WERI-Rb-1 (cell line): ENCODE measurements at regions not wholly inside any gene's neighbourhood (a gene's known extent, or its start where the extent isn't known, plus 50 kb on each side); places are given as distances from the start of the nearest gene placed in this dataset.

ENCODE experiments used
- DNase-seq: peaks from one replicate; pipeline ENCODE4 v3.0.0-alpha.2; 2020
- H3K27ac ChIP-seq: fragments of 250-450 bp; sonication (Bioruptor Pico); 2 replicates; pipeline ENCODE4 v1.5.1; 2020; ENCODE audit warnings: mild to moderate bottlenecking, moderate library complexity
- H3K27me3 ChIP-seq: fragments of 250-450 bp; sonication (Bioruptor Pico); 2 replicates; pipeline ENCODE4 v1.5.1; 2021; ENCODE audit warnings: mild to moderate bottlenecking, low read depth, moderate library complexity; ENCODE audit not compliant: insufficient read depth, severe bottlenecking
- H3K36me3 ChIP-seq: fragments of 250-450 bp; sonication (Bioruptor Pico); 2 replicates; pipeline ENCODE4 v1.5.1; 2020; ENCODE audit warnings: mild to moderate bottlenecking, moderate library complexity
- H3K4me3 ChIP-seq: 2 replicates; pipeline ENCODE4 v1.5.1; 2011; ENCODE audit warnings: low read depth, mild to moderate bottlenecking, control low read depth, low read length
- H3K9me3 ChIP-seq: fragments of 250-450 bp; sonication (Bioruptor Pico); 2 replicates; pipeline ENCODE4 v1.5.1; 2021; ENCODE audit warnings: mild to moderate bottlenecking, moderate library complexity; ENCODE audit not compliant: severe bottlenecking
- CTCF ChIP-seq: IDR thresholded peaks from 2 replicates; pipeline ENCODE4 v1.5.1; 2011; ENCODE audit warnings: low read depth, mild to moderate bottlenecking, control low read depth, inconsistent platforms, low read length

DNA sequence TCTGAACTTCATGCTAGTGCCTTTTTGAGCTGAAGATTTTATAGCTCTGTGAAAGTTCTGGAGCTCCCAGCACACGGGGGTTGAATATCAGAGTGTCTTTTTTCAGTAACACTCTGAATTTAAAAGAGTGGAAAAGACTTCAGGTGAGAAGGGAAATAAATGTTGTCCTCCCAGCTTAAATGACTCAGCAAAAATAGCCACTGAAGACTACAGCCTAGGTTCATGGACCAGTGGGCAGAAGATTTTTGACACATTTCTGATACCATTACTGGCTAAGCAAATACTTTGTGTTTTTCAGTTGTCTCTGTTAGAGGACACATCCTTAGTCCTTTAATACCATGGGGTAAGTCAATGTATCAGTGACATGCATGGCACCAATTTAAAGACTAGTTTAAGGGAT is 338.5 kb upstream of the SPTLC3 start:
- no peak overlapping the region for H3K4me3 ChIP-seq
- no peak for TF ChIP-seq CTCF
- peaks cover 3% of the 10 kb centered on the region for H3K9me3 ChIP-seq
- no peaks in the 10 kb centered on the region for H3K36me3 ChIP-seq
- no peaks in the 10 kb centered on the region for H3K27me3 ChIP-seq
- no peak for DNase-seq
- H3K27ac ChIP-seq, result no peak overlapping the region

GRCh38 chr20:12673352-12673751 is 335.4 kb upstream of the SPTLC3 start:
- Histone ChIP-seq H3K27ac (no peak overlapping the region), H3K9me3 (peaks cover 3% of the 10 kb centered on the region), H3K36me3 (no peaks in the 10 kb centered on the region), H3K27me3 (no peaks in the 10 kb centered on the region), H3K4me3 (no peak overlapping the region)
- DNase-seq, result no peak
- TF ChIP-seq CTCF, result no peak

DNA sequence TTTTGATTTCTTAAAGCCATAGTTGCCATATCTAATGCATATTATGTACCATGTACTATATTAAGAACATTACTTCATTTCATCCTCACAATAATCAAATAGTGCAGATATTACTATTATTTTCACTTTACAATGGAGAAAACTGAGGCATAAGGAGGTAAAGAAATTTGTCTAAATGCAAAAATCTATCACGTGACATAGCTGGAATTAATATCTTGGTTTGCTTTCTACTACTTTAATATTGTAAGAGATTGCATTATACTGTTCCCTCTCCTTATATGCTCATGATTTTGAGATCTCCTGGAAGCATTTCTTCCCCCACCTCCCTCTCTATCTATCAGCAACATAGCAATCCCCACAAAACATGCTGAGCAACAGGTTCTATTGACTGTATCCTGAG is 330.8 kb upstream of the SPTLC3 start:
- Histone ChIP-seq H3K27me3 (no peaks in the 10 kb centered on the region), H3K4me3 (no peak overlapping the region), H3K36me3 (no peaks in the 10 kb centered on the region), H3K9me3 (no peaks in the 10 kb centered on the region), H3K27ac (no peak overlapping the region)
- no peak for DNase-seq
- no peak for TF ChIP-seq CTCF

DNA sequence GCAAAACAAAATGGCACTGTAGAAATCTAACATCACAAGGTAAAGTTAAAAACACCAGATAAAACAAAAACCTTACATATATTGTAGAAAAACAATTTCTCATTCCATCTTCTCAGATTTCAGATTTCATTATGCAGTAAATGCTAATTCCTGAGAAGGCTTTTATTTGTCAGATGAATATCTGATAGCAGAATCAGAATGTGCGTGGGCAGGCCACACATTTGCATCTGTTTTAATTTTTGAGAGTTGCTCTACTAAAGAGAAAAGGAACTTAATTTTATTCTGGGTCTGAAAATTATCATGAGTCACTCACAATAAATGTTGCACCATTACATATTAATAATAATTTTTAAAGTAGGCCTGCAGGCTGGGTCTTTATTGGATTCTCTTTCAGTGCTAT is 329.3 kb upstream of the SPTLC3 start:
- H3K4me3 ChIP-seq, result no peak overlapping the region
- TF ChIP-seq CTCF, result no peak
- H3K9me3 ChIP-seq, result no peaks in the 10 kb centered on the region
- no peaks in the 10 kb centered on the region for H3K36me3 ChIP-seq
- no peaks in the 10 kb centered on the region for H3K27me3 ChIP-seq
- DNase-seq, result no peak
- H3K27ac ChIP-seq, result no peak overlapping the region

- DNase-seq, result no peak
Measured at GRCh38 chr20:12682613-12683012, 326.2 kb upstream of the SPTLC3 start.

More at GRCh38 chr20:12682613-12683012, 326.2 kb upstream of the SPTLC3 start:
- Histone ChIP-seq H3K4me3 (no peak overlapping the region), H3K27ac (no peak overlapping the region), H3K9me3 (no peaks in the 10 kb centered on the region), H3K36me3 (no peaks in the 10 kb centered on the region), H3K27me3 (no peaks in the 10 kb centered on the region)
- TF ChIP-seq CTCF, result no peak
